MG63 (cell line): ENCODE measurements at regions not wholly inside any gene's neighbourhood (a gene's known extent, or its start where the extent isn't known, plus 50 kb on each side); places are given as distances from the start of the nearest gene placed in this dataset.

Experiments used
- DNase-seq: peaks from one replicate; pipeline ENCODE4 v3.0.0-alpha.2; 2020
- H3K27me3 ChIP-seq: fragments of 250-450 bp; sonication (Bioruptor Pico); 2 replicates; pipeline ENCODE4 v1.5.1; 2020; ENCODE audit warnings: mild to moderate bottlenecking, moderate library complexity
- H3K36me3 ChIP-seq: fragments of 250-450 bp; sonication (Bioruptor Pico); 2 replicates; pipeline ENCODE4 v1.5.1; 2020; ENCODE audit warnings: mild to moderate bottlenecking, moderate library complexity
- H3K4me3 ChIP-seq: fragments of 250-450 bp; sonication (Bioruptor Pico); 2 replicates; pipeline ENCODE4 v1.5.1; 2020; ENCODE audit warnings: mild to moderate bottlenecking, moderate library complexity
- H3K9me3 ChIP-seq: fragments of 250-450 bp; sonication (Bioruptor Pico); 2 replicates; pipeline ENCODE4 v1.5.1; 2020; ENCODE audit warnings: mild to moderate bottlenecking, moderate library complexity

GRCh38 chr1:220970311-220970710 lies 91.1 kb downstream of the HLX start:
- DNase-seq = no peak
- H3K9me3 ChIP-seq = peaks cover 5% of the 10 kb centered on the region; the same call in 1 of the 2 replicates
- H3K27me3 ChIP-seq = no peaks in the 10 kb centered on the region
- no peak overlapping the region for H3K4me3 ChIP-seq
- H3K36me3 ChIP-seq = no peaks in the 10 kb centered on the region

- no peak for DNase-seq
- Histone ChIP-seq H3K4me3 (no peak overlapping the region), H3K27me3 (no peaks in the 10 kb centered on the region; the same call in 1 of the 2 replicates)
These were observed 92.0 kb downstream of the HLX start for GRCh38 chr1:220971221-220971620.

GRCh38 chr1:220974431-220974830 lies 95.2 kb downstream of the HLX start:
- Histone ChIP-seq H3K27me3 (no peaks in the 10 kb centered on the region; the same call in 1 of the 2 replicates), H3K9me3 (0 out of 2 replicates have a peak, but pooled peaks cover 2% of the 10 kb centered on the region), H3K36me3 (no peaks in the 10 kb centered on the region), H3K4me3 (no peak overlapping the region)
- DNase-seq = no peak

More at GRCh38 chr1:220971221-220971620, 92.0 kb downstream of the HLX start:
- H3K9me3 ChIP-seq = peaks cover 5% of the 10 kb centered on the region; the same call in 1 of the 2 replicates
- H3K36me3 ChIP-seq = no peaks in the 10 kb centered on the region

- no peaks in the 10 kb centered on the region for H3K9me3 ChIP-seq
- DNase-seq = no peak
- no peak overlapping the region for H3K4me3 ChIP-seq
These were observed 97.1 kb downstream of the HLX start for GRCh38 chr1:220976390-220976789.

GRCh38 chr1:220979371-220979770 lies 100.1 kb downstream of the HLX start:
- Histone ChIP-seq H3K9me3 (no peaks in the 10 kb centered on the region), H3K36me3 (no peaks in the 10 kb centered on the region), H3K4me3 (no peak overlapping the region), H3K27me3 (no peaks in the 10 kb centered on the region; the same call in 1 of the 2 replicates)
- DNase-seq = no peak

More at GRCh38 chr1:220976390-220976789, 97.1 kb downstream of the HLX start:
- Histone ChIP-seq H3K27me3 (no peaks in the 10 kb centered on the region; the same call in 1 of the 2 replicates), H3K36me3 (no peaks in the 10 kb centered on the region)

- DNase-seq = no peak
- Histone ChIP-seq H3K36me3 (no peaks in the 10 kb centered on the region), H3K4me3 (no peak overlapping the region), H3K27me3 (no peaks in the 10 kb centered on the region), H3K9me3 (no peaks in the 10 kb centered on the region)
These were observed 103.4 kb downstream of the HLX start for GRCh38 chr1:220982686-220983085.

- DNase-seq = no peak
- no peaks in the 10 kb centered on the region for H3K27me3 ChIP-seq
- no peaks in the 10 kb centered on the region for H3K36me3 ChIP-seq
- H3K9me3 ChIP-seq = no peaks in the 10 kb centered on the region
- H3K4me3 ChIP-seq = no peak overlapping the region
These were observed 104.8 kb downstream of the HLX start for GRCh38 chr1:220983877-220984635.

GRCh38 chr1:220990427-220991339 lies 111.4 kb downstream of the HLX start:
- Histone ChIP-seq H3K36me3 (no peaks in the 10 kb centered on the region), H3K4me3 (no peak overlapping the region), H3K27me3 (no peaks in the 10 kb centered on the region), H3K9me3 (no peaks in the 10 kb centered on the region)
- DNase-seq = peak; percentile 30

GRCh38 chr1:220991506-220991905 lies 112.3 kb downstream of the HLX start:
- H3K36me3 ChIP-seq = no peaks in the 10 kb centered on the region

GRCh38 chr1:220991959-220992704 lies 112.9 kb downstream of the HLX start:
- Histone ChIP-seq H3K27me3 (no peaks in the 10 kb centered on the region), H3K36me3 (no peaks in the 10 kb centered on the region), H3K4me3 (no peak overlapping the region), H3K9me3 (no peaks in the 10 kb centered on the region)
- DNase-seq = no peak

More at GRCh38 chr1:220991506-220991905, 112.3 kb downstream of the HLX start:
- DNase-seq = no peak
- no peaks in the 10 kb centered on the region for H3K27me3 ChIP-seq
- no peak overlapping the region for H3K4me3 ChIP-seq
- H3K9me3 ChIP-seq = no peaks in the 10 kb centered on the region

GRCh38 chr1:220992705-220993052 lies 113.4 kb downstream of the HLX start:
- no peaks in the 10 kb centered on the region for H3K27me3 ChIP-seq

GRCh38 chr1:220994671-220995070 lies 115.4 kb downstream of the HLX start:
- no peaks in the 10 kb centered on the region for H3K36me3 ChIP-seq
- H3K9me3 ChIP-seq = no peaks in the 10 kb centered on the region
- H3K4me3 ChIP-seq = no peak overlapping the region
- no peaks in the 10 kb centered on the region for H3K27me3 ChIP-seq
- DNase-seq = no peak

More at GRCh38 chr1:220992705-220993052, 113.4 kb downstream of the HLX start:
- H3K9me3 ChIP-seq = no peaks in the 10 kb centered on the region
- DNase-seq = no peak
- H3K36me3 ChIP-seq = no peaks in the 10 kb centered on the region
- H3K4me3 ChIP-seq = no peak overlapping the region

GRCh38 chr1:220997791-220998190 lies 118.5 kb downstream of the HLX start:
- H3K4me3 ChIP-seq = no peak overlapping the region
- no peak for DNase-seq
- H3K9me3 ChIP-seq = no peaks in the 10 kb centered on the region
- H3K36me3 ChIP-seq = no peaks in the 10 kb centered on the region
- H3K27me3 ChIP-seq = no peaks in the 10 kb centered on the region

- H3K27me3 ChIP-seq = no peaks in the 10 kb centered on the region
- no peak for DNase-seq
- H3K36me3 ChIP-seq = no peaks in the 10 kb centered on the region
- no peak overlapping the region for H3K4me3 ChIP-seq
- H3K9me3 ChIP-seq = no peaks in the 10 kb centered on the region
These were observed 120.9 kb downstream of the HLX start for GRCh38 chr1:220999872-221000863.

GRCh38 chr1:221001167-221001566 lies 121.9 kb downstream of the HLX start:
- no peaks in the 10 kb centered on the region for H3K27me3 ChIP-seq
- no peak for DNase-seq
- no peaks in the 10 kb centered on the region for H3K9me3 ChIP-seq
- H3K36me3 ChIP-seq = no peaks in the 10 kb centered on the region
- H3K4me3 ChIP-seq = no peak overlapping the region

- Histone ChIP-seq H3K27me3 (no peaks in the 10 kb centered on the region), H3K36me3 (no peaks in the 10 kb centered on the region), H3K9me3 (no peaks in the 10 kb centered on the region), H3K4me3 (no peak overlapping the region)
- DNase-seq = no peak
These were observed 123.4 kb downstream of the HLX start for GRCh38 chr1:221002601-221003000.
